ENCODE measurements at regions not wholly inside any gene's neighbourhood (a gene's known extent, or its start where the extent isn't known, plus 50 kb on each side); places are given as distances from the start of the nearest gene placed in this dataset.

GRCh38 chr5:30039379-30039778, 1154.1 kb upstream of the CDH6 start:
- intact Hi-C loops (cut with DNase I) = no loop called here
- TF ChIP-seq POLR2AphosphoS5 (IDR thresholded peaks at IDR 0.05; ENCODE audit: insufficient read depth in 1 of 2, low read depth in 1 of 2) (no peak), CTCF (IDR thresholded peaks at IDR 0.05) (no peak), POLR2A (IDR thresholded peaks at IDR 0.05) (no peak)
- Histone ChIP-seq H3K4me3 (no peak overlapping the region), H3K36me3 (no peaks in the 10 kb centered on the region), H3K9me3 (no peaks in the 10 kb centered on the region), H3K27me3 (no peaks in the 10 kb centered on the region), H3K27ac (no peak overlapping the region), H3K4me1 (no peaks in the 10 kb centered on the region)
- no peak for DNase-seq (ENCODE audit: extremely low spot score in 2 of 2)

- Histone ChIP-seq H3K36me3 (no peaks in the 10 kb centered on the region), H3K27ac (no peak overlapping the region), H3K4me3 (no peak overlapping the region), H3K4me1 (no peaks in the 10 kb centered on the region), H3K27me3 (no peaks in the 10 kb centered on the region), H3K9me3 (no peaks in the 10 kb centered on the region)
- DNase-seq (ENCODE audit: extremely low spot score in 2 of 2) = no peak
- TF ChIP-seq POLR2A (IDR thresholded peaks at IDR 0.05) = no peak
- no peak for TF ChIP-seq POLR2AphosphoS5 (IDR thresholded peaks at IDR 0.05; ENCODE audit: insufficient read depth in 1 of 2, low read depth in 1 of 2)
- TF ChIP-seq CTCF (IDR thresholded peaks at IDR 0.05) = no peak
- intact Hi-C loops (cut with DNase I) = no loop called here
Measured at GRCh38 chr5:30034870-30035269, 1158.6 kb upstream of the CDH6 start.

- H3K4me1 ChIP-seq = no peaks in the 10 kb centered on the region
- no peaks in the 10 kb centered on the region for H3K27me3 ChIP-seq
- H3K27ac ChIP-seq = no peak overlapping the region
- H3K4me3 ChIP-seq = no peak overlapping the region
- H3K36me3 ChIP-seq = no peaks in the 10 kb centered on the region
- no peaks in the 10 kb centered on the region for H3K9me3 ChIP-seq
- TF ChIP-seq POLR2A (IDR thresholded peaks at IDR 0.05) = no peak
- no peak for TF ChIP-seq POLR2AphosphoS5 (IDR thresholded peaks at IDR 0.05; ENCODE audit: insufficient read depth in 1 of 2, low read depth in 1 of 2)
- TF ChIP-seq CTCF (IDR thresholded peaks at IDR 0.05) = no peak
- intact Hi-C loops (cut with DNase I) = no loop called here
- no peak for DNase-seq (ENCODE audit: extremely low spot score in 2 of 2)
Measured at GRCh38 chr5:30030101-30030500, 1163.4 kb upstream of the CDH6 start.

GRCh38 chr5:30001826-30002225, 1191.7 kb upstream of the CDH6 start:
- no peaks in the 10 kb centered on the region for H3K4me1 ChIP-seq
- H3K27me3 ChIP-seq = no peaks in the 10 kb centered on the region
- no peak overlapping the region for H3K4me3 ChIP-seq
- DNase-seq (ENCODE audit: extremely low spot score in 2 of 2) = no peak
- no peaks in the 10 kb centered on the region for H3K36me3 ChIP-seq
- no peak for TF ChIP-seq POLR2AphosphoS5 (IDR thresholded peaks at IDR 0.05; ENCODE audit: insufficient read depth in 1 of 2, low read depth in 1 of 2)
- TF ChIP-seq CTCF (IDR thresholded peaks at IDR 0.05) = no peak
- no peak for TF ChIP-seq POLR2A (IDR thresholded peaks at IDR 0.05)
- no peaks in the 10 kb centered on the region for H3K9me3 ChIP-seq
- intact Hi-C loops (cut with DNase I) = no loop called here
- no peak overlapping the region for H3K27ac ChIP-seq

- intact Hi-C loops (cut with DNase I) = no loop called here
- H3K4me3 ChIP-seq = no peak overlapping the region
- no peak overlapping the region for H3K27ac ChIP-seq
- H3K9me3 ChIP-seq = no peaks in the 10 kb centered on the region
- H3K4me1 ChIP-seq = no peaks in the 10 kb centered on the region
- TF ChIP-seq POLR2A (IDR thresholded peaks at IDR 0.05) = no peak
- TF ChIP-seq POLR2AphosphoS5 (IDR thresholded peaks at IDR 0.05; ENCODE audit: insufficient read depth in 1 of 2, low read depth in 1 of 2) = no peak
- TF ChIP-seq CTCF (IDR thresholded peaks at IDR 0.05) = no peak
- no peaks in the 10 kb centered on the region for H3K36me3 ChIP-seq
- no peaks in the 10 kb centered on the region for H3K27me3 ChIP-seq
- no peak for DNase-seq (ENCODE audit: extremely low spot score in 2 of 2)
Measured at GRCh38 chr5:30000231-30000630, 1193.3 kb upstream of the CDH6 start.
